ENCODE measurements at regions not wholly inside any gene's neighbourhood (a gene's known extent, or its start where the extent isn't known, plus 50 kb on each side); places are given as distances from the start of the nearest gene placed in this dataset.
"Not testable (repeated sequence)": the region's sequence is repeated elsewhere in the genome, so short reads cannot be mapped to it uniquely, and the experiment has no call there.

DNA sequence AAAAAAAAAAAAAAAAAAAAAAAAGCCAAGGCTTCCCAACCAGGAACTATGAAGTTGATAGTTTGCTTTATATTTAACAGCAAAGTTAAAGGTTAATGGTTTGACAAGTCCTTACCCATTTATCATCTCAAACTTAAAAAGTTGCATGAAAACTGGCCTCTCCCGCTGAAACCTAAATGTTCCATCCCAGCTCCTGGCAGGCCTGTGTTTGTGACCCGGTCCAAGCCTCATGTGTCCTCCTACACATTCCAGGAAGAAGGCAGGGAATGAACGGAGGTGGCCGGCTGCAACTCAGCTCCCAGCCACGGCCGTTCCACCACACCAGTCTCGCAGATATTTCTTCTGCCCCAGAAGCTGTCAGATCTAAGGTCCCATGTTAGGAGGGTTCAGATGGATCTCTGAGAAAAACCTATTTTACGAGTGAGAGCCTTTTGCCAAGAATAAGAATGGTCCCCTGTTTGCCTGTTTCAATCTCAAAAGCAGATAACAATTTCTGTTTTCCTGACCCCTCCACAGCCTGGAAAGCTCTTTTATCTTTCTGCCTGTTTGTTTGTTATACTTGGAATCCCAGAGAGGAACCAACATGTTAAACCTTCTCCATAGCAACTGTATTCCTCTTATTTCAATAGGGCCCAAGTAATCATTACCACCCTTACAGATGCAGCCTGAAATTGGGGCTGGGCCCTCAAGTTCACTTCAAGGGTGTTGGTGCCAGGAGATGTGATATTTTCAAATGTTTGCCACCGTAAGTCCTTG lies 56.5 kb downstream of the KCTD12 start:
- DNase-seq = no peak

DNA sequence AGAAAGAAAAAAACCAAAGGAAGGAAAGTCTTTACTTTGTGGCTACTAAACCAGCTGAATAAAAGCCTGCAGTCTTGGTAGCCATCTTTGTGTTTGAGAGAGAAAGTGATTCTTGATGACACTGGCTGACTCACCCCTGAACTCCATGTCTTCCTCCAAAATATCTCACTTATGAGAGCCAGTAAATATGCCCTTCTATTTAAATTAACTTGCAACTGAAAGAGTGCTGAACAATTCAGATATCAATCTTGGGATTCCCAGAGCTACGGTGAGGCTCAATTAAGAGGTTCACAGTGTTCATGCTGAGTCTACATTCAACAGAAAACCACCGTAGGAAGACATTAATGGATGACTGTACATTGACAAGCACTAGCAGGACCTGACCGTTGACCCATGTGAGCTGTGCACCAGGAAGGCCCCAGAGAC lies 57.9 kb downstream of the KCTD12 start:
- DNase-seq = no peak

DNA sequence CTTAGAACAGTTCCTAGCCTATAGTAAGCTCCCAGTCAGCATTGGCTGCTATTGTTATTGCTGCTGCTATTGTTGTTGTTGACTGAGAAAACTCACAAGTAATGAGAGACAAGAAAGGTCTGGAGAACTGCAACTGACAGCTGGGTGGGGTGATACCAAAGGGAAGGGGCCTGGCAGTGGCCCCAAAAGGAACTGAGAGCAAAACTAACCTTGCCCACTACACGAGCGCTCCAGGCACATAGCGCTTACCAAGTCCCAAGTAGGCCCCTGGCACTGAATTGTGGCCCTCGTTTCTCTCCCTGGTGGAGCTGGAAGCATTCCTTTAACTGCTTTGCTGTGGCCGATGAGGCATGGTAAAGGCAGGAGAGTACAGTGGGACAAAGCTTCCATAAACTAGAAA lies 59.7 kb downstream of the KCTD12 start:
- no peak for DNase-seq

DNA sequence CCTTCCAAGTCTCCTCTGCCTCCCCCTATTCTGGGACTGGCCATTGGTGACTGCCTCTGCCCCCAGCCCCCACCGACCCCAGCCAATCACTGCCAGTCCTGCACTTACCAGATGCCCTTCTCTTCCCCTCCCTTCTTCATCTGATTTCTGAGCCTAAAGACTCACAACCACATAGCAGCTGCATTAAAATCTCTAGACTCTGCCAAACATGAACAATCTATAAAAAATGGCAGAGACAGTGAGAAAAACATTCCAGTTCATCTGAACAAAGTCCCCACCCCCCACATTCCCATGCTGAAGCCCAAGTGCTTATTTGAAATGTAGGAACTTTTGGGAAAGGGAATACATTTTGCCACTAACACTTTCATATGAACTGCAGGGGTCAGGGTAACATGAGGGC lies 60.8 kb downstream of the KCTD12 start:
- DNase-seq = no peak

DNA sequence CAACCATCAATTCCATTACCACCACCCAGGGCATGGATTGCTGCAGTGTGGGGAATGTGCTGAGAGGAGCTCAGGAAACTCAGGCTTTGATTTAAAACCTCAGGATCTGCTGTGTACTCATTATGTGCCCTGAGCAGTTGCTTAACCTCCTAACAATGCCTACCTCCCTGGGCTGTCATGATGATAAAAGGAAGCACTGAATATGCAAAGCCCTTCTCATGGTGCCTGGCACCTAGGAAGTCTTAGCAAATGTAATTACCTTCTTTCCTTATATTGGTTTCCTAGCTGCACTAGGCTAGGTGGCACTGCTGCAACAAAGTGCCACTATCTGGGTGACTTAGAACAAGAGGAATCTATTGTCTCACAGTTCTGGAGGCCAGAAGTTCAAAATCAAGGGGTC lies 62.2 kb downstream of the KCTD12 start:
- DNase-seq = no peak

DNA sequence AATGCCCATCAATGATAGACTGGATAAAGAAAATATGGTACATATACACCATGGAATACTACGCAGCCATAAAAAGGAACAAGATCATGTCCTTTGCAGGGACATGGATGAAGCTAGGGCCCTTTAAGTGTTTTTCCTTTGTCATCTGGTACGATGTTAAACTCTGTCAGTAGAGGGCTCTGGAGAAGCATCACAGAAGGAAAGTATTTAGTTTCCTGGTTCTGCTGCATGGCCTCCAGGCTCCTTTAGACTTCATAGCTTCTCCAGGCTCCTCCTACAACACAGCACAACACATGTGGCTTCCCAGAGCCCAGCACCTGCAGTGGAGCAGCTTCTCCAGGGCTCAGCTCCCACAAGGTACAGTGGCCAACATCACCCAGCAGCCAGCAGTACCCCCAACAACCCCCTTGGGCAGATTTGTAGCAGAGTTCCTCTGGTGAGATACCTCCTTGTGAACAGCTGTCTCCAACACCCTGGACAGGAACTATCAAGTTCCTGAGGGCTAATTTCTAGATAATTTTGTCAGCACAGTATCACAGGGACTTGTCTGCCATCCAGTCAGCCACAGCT lies 63.4 kb downstream of the KCTD12 start:
- DNase-seq = no peak

DNA sequence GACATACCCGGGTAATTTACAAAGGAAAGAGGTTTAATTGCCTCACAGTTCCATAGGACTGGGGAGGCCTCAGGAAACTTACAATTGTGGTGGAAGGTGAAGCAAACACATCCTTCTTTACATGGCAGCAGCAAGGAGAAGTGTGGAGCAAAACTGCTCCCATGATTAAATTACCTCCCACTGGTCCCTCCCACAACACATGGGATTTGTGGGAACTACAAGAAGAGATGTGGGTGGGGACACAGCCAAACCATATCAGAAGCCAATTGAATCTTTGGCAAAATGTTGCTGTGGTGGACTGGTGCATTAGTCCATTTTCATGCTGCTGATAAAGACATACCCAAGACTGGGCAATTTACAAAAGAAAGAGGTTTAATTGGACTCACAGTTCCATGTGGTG lies 65.0 kb downstream of the KCTD12 start:
- not testable (repeated sequence) for DNase-seq

DNA sequence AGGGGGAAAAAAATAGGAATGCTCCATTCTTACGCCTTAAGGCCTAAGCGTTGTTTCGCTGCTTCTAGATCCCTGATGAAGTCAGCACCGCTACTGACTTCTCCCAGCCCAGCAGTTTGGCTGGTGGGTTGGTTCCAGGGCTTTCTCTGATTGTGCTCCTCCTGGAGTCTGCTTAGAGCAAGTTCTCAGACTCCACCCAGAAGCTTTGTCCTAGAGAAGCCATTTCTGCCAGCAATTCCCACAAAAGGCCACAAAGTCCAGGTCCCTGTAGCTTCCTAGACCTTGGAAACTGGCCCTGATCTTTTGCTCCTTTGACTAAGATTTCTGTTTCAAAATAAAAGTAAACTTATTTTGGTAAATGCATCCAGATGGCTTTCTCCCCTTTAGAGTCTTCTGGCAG lies 65.4 kb downstream of the KCTD12 start:
- no peak for DNase-seq

DNA sequence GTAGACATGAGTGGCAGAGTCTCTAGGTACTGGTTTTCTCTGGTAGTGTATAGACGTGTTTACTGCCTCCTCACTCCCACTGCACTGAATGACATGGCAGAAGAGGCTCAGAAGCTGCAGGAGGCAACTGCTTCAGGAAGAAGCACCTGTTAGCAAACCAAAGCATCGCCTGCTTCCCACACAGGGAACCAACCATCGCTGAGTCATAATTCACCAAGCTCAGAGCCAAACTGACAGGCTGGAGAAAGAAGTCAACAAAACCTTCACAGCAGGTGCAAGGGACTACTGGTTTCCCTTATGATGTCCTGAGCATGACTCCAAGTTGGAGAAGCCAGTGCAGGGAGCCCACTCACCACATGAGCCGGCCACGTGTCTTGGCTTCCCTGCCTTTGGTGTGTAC lies 69.8 kb downstream of the KCTD12 start:
- no peak for DNase-seq

DNA sequence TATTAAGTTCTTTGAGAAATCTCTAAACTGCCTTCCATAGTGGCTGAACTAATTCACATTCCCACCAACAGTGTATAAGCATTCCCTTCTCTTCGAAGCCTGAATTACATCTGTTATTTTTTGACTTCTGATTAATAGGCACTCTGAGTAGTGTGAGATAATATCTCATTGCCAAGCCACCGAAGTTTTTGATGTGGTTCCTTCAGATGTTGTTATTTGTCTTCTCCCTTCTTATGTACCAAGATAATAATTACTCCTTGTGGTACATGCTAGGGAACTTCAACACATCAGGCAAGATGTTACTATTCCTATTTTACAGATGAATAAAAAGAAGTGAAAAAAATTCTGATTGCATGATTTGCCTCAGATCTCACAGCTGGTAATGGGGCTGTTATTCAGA lies 70.9 kb downstream of the KCTD12 start:
- DNase-seq = no peak

DNA sequence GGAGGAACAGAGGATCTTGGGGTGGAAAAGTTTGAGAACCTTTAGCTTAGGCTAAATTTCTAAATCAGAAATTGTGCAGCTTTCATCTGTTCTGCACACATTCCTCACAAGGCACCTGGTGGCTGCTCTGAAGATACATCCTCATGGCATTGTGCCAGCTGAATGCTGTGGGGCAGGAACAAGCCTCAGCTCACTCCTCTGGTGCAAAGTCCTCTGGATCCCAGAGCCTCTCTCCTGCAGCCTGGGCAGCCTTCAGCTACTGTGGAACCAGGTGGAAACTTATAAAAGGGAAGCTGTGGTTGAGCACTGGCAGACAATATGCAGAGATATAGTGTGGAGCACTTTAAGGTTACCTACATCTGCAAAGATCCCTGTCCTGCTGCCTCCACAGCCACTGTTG lies 72.3 kb downstream of the KCTD12 start:
- DNase-seq = no peak

DNA sequence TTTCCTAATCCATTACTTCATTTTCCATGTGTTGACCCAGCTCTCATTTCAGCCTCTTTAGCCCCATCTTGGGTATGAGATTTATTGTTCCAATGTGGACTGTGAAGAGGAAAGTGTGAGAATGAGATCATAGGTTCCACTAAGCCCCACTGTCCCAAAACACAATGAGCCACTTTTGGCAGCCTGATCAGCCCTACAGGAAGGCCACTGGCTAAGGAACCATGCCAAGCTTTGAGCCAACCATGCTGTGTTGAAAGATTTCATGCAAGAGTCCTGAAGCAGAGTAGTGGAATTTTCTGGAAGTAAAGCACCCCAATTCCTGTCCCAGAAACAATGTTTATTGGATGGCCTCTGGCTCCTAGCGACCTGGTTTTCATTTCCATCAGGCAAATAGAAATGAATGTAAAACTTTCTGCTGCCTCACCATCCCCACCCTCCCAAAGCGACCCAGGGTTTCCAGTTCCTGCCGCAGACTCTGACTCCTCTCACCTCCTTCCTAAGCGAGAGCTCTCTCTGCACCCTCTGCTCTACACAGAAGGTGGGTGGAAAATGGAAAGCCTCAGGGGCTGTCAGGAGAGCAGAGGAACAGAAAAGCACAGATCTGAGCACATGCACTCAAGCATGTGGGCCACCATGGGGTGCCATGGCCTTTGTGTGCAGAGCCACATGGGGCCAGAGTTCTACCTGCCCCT lies 73.1 kb downstream of the KCTD12 start:
- DNase-seq = no peak

DNA sequence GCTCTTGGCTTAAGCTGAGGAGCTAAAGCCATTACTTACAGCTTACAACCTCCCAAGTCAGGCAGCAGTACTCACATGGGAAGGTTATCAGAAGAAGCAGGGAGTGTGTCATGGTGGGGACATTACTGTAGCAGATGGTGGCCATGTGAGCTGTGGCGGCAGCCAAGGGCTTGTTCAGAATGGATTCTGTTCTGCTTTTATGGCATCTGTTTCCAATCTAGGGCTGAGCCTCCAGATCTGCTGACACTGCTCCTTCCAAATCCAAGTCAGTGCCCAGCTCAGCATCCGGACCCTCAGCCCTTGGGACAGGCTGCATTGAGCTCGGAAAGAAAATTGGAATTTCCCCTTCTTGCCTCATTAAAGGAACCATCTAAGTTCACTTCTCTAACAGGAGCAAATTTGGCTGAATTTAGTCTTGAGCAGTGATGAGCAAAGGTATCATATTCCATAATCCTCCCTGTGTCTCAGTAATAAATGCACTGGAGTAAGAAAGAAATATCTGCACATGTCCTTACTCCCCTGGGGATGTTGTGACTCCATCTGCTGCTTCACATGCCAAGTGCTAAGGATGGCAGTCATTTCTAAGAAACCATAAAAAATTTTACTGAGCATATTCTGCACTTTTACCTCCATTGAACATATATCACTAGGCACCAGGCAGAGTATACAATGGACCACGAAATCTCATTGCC lies 73.9 kb downstream of the KCTD12 start:
- no peak for DNase-seq

DNA sequence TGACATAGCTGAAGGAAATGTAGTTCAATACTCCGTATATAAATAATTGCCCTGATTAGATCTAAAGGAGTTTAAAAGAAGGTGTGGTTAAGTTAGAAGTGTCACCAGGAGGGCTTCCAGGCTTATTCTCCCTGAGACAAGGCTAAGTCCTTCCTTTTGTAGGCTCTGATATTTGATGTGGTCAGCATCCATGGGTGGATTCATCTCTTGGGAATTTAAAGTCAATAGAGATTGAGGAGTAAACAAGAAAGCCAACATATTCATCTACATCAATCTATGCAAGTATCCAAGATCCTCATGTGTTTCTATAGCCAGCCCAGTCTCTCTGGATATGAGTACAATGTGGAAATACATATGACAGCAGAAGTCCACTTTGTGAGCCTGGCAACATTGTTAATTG lies 76.8 kb downstream of the KCTD12 start:
- no peak for DNase-seq

DNA sequence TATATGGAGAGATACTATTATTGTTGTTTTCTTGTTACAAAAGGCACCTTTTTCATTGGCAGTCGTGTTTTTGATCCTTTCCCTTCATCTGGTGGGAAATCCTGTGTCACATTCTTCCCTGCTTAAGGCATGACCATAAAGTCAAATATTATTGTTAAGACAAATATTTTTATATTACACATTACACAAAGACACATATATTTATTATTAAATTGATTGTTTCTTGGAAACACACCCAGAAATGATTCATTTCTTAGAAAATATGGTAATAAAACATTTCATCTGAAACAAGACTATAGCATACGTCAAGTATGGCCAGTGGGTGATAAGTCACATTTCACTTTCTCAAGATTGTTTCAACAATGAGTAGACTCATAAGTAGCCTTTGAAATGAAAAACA lies 77.3 kb downstream of the KCTD12 start:
- DNase-seq = no peak

DNA sequence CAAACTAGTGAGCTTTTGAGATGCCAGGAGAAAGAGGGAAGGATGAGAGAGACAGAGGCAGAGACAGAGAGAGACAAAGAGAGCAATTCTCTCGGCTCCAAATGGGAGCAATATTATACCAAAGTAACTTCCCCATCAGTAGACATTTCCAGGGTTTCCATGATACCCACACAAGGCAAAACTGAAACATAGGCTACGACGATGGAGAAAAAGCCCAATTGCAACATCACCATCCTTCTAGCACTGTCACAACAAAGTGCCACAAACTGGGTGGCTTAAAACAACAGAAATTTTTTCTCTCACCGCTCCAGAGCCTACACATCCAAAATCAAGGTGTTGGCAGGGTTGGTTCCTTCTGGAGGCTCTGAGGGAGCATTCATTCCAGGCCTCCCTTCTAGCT lies 81.4 kb downstream of the KCTD12 start:
- no peak for DNase-seq

DNA sequence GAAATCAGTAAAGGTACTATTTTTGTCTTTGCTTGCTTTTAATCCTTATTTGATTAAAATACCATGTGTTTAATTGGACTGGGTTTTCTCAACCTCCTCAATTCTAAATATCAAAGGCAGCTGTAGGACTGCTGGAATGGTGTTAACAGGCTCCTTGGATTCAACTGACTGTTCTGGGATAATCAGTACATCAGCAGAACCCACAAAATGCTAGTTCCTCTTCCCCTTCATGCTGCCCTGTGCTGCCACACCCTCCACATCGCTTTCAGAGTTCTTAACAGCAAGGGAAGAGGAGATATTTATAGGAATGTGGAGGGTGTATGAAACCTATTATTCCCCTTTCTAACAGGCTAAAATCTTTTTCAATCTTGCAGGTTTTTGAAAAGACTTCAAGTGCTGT lies 82.4 kb downstream of the KCTD12 start:
- no peak for DNase-seq

DNA sequence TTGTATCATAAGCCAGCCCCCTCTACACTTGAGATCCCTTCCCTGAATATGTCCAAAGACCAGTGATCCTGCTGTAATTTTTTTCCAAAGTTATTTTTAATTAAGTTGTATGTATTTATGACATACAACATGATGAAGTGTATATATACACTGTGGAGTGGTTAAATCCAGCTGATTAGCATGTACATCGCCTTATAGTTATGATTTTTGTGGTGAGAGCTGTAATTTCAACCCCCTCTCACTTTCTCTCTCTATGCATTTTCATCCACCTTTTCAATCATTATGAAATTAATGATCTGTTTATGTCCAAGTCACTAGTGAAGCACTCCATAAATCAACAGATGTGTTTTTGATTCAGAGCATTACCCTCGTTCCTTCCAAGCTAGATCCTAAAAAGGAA lies 85.3 kb downstream of the KCTD12 start:
- no peak for DNase-seq

DNA sequence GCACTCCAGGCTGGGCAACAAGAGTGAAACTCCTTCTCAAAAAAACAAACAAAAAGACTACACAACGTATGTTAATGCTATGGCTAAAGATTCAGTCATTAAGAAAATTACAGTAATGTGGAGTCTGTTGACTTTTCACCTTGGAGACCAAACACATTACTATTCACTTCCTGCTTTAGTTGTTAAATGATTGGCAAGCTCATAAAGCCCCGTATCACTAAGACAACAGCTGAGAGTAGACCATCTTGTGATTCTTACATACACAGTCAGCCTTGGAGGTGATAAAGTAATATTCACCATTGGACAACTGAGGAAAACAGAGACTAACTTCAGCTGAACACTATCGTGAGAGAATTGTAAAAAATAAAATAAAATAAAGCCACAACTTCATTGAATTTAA lies 86.5 kb downstream of the KCTD12 start:
- no peak for DNase-seq

DNA sequence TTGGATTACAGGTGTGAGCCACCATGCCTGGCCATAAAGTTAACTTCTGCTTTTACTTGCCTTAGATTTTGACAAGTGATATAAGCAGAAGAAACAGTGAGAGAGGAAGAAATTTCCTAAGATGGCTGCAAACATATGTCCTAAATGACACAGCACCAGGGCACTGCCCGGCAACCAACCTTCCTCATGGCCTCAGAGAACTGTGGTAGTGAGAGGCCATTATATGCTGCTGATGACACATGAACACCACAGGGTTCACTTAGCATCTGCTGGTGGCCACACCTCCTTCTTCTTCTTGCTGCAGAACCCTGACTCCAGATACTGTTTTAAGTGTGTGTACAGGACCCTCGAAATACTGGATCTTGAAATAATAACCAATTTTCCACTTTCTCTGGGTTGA lies 88.2 kb downstream of the KCTD12 start:
- DNase-seq = no peak

DNA sequence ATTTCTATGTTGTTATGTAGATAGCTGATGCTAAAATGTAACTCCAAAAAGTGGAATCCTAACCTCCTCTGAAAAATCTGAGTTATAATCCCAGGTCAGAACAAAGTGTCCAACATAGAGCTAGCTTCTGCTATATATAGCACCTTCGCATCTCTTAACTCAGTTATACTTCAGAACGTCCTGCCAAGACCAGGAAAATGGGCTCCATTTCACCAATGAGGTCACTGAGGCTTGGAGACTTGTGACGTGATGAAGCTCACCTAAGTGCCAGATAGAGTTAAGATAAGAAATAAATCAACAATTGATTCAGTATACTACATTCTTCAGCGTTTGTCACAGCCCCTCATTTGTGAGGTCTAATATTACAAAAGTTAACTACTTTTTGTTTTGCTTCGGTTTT lies 88.8 kb downstream of the KCTD12 start:
- DNase-seq = no peak

DNA sequence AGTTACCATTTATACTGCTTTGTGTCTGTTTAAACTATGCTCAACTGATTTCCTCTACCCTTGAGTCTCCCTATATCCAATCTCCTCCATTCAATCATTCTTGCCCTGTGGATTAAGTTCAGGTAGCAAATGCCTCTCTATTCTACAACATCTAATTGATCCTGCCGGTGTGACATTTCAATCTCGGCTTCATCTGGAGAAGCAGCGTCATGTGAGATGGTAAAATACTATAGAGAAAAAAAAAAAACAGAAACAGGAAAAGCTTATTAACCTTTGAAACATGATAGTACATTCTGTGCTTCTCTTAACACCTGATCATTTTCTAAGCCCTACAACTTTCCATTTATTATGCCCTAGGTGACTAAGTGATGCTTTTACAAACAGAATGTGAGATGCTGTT lies 89.4 kb downstream of the KCTD12 start:
- no peak for DNase-seq

DNA sequence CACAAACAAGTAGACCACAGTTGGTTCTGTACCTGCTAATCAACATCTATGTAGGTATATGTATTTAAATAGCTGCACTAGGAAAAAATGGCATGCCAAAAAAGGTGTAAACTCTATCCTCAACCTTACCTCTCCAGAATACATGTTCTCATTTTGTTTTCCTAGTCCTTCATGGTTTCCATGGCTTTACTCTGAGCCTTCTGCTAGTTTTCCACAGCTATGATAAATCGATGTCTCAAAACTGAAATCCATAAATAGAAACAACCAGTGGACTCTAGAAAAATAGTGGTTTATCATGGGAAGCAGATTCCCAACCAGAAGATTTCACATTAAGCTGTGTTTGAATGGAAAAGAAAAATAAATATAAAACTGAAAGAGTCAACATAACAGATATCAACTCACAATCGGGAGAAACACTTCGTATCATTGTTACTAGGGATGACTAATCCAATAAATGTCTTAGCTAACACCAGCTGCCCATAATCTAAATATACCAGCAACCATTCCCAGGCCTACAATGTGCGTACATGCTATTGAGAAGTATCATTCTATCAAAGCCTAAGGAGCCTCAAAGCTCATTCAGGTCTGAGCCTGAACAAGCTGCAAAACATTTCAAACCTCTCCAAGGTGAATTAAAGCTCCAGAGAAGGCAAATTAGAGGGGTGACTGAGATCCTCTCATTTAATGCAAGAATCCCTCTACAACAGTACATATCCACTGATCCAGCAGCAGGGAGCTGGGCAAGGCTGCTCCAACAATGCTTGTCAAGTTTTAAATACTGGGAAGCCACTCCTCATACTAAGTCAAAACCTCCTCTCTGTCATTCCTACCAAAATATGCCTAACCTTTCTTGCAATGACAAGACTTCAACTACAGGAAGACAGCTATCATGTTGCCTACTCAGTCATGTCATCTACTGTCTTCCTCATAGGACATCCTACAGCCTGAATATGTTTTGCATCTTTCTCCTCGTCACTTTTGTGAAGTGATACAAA lies 90.2 kb downstream of the KCTD12 start:
- no peak for DNase-seq

Data from activated CD4-positive, CD25-positive, alpha-beta regulatory T cell treated with anti-CD3 and anti-CD28 coated beads, Interleukin-2, amount 50 U/mL, for 72 hours (primary cell).